Heart left ventricle (tissue), 13 donors: ENCODE measurements at regions not wholly inside any gene's neighbourhood (a gene's known extent, or its start where the extent isn't known, plus 50 kb on each side); places are given as distances from the start of the nearest gene placed in this dataset.

ENCODE experiments used
- CTCF ChIP-seq, 12 donors: fragments of 200-600 bp; sonication (generic) in 4 of 12; IDR thresholded peaks; one replicate each; pipeline versions ENCODE4 v1.5.0 to v1.8.0; 2018 to 2022; ENCODE audit warnings: antibody characterized with exemption in 12 of 12, mild to moderate bottlenecking in 5 of 12
- POLR2A ChIP-seq, 2 donors: fragments of 450-650 bp; IDR thresholded peaks; one replicate each; pipeline ENCODE4 v1.6.1; 2017; ENCODE audit warnings: antibody characterized with exemption in 2 of 2, mild to moderate bottlenecking in 2 of 2, moderate library complexity in 2 of 2
- donor health status: ischemic (EF 13 %, LVEDD 7.1; RV severe dilation, severe dysfunction).
- donor health status: DM: no; HTN: yes; CAD: no.
- donor health status: DM: no; HTN: no; CAD: no.
- donor health status: ischemic (EF 25% LVEDD 6.9; RV normal size, moderate dysfunction).
- donor health status: ischemic (EF 25% LVEDD 5.7; RV mildly dilated, moderate dysfunction).
- donor health status: ischemic (EF 35%, LVEDD 5.7; RV mildly dilated, moderate dysfunction).
- donor health status: nonischemic (EF 11% LVEDD 7.7; RV severe dilation, severe dysfunction).
- donor health status: DM: yes; HTN: yes; CAD: no.
- donor health status: PGD.
- donor health status: ischemic (EF 29% LVEDD 5.4; RV normal size, mild dysfunction).
- donor health status: nonischemic (EF 23%, LVEDD 6.1; RV moderate dilation, normal function).

GRCh38 chr9:85168412-85168811, 498.9 kb downstream of the NTRK2 start:
- TF ChIP-seq CTCF (IDR thresholded peaks at IDR 0.05): no peak
- no peak for TF ChIP-seq POLR2A (IDR thresholded peaks at IDR 0.05)
